Suppressor macrophage (primary cell): ENCODE measurements at regions not wholly inside any gene's neighbourhood (a gene's known extent, or its start where the extent isn't known, plus 50 kb on each side); places are given as distances from the start of the nearest gene placed in this dataset.

Experiments
- DNase-seq, 4 experiments: peaks; one replicate each; pipeline ENCODE4 v3.0.0-alpha.2; 2020 to 2022

DNA sequence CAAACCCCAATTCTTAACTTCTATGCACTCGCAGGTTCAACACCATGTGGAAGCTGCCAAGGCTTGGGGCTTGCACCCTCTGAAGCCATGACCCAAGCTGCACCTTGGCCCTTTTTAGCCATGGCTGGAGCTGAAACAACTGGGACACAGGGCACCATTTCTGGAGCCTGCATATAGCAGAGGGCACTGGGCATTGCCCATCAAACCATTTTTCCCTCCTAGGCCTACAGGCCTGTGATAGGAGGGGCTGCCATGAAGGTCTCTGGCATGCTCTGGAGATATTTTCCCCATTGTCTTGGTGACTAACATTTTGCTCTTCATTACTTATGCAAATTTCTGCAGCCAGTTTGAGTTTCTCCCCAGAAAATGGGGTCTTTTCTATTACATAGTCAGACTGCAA, 484.7 kb downstream of the EPHA7 start:
- DNase-seq = no peak

DNA sequence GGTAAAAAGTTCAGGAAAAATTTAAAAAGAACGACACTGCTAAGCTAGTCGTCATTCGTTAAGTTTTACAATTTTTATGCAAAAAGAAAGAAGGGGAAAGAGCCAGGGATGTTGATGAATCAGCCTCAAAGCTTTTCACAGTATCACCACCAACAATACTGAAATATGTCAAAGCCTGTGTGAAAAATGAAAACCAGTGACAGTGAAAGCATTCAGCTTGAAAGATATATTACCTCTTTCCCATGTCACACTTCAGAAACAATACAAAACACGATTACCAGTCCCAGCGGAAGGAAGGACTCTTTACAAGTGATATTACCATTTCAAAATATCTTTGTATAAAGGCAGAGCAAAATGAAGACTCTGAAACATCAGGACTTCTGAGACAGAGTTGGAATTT, 489.2 kb downstream of the EPHA7 start:
- no peak for DNase-seq

DNA sequence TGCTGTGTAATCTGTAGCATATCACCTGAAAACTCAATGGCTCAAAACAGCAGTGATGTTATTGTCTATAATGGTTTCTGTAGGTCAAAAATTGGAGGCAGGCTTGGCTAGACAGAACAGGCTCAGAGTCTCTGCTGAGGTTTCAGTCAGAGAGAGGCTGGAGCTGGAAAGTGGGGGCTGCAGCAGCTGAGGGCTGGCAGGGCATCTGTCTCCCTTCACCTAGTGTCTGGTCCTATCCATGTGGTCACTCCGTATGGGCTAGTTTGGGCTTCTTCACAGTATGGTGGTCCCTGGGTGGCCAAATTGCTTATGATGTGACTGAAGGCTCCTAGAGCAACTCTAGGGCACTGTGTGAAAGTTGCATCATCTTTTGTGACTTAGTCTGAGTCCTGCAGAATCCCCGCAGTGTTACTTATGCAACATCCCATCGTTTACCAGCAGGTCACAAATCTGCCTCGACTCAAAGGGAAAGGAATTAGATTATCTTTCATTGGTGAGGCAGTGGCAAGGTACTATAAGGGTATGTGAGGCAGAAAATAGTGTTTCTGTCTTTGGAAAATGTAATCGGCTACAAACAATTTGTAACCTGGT, 497.0 kb downstream of the EPHA7 start:
- DNase-seq = no peak

GRCh38 chr6:92915466-92915865, 503.9 kb downstream of the EPHA7 start:
- no peak for DNase-seq

DNA sequence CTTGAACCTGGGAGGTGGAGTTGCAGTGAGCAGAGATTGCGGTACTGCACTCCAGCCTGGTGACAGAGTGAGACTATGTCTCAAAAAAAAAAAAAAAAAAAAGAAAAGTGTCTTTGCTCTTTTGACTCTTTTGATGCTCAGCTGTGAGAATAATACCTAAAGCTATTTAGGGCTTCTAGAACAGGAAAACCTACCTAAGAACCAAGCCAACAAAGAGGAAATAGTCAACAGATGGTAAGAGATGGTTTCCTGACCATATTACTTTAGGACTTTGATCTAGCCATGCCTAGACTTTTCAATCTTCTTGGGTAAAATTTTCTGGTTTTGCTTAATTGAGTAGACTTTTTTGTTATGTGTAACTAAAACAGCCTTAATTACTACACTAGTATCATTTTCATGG, 508.1 kb downstream of the EPHA7 start:
- DNase-seq = no peak

DNA sequence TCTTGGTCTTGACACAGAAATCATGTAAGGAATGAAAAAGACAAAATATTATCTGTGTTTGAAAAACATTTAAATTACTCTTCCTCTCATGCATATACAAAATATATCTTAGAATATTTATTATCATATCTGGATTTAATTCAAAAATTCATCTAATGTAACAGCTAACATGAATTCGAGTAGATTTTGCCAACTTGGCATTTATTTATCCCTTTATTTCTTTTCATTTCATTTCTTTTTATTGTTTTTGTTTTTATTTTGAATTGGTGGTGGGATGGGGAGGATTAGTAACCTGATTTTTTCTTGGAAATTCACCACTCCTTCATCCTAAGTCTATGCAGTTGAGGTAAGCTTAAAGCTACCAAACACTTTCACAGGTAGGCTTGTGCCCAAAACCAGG, 508.7 kb downstream of the EPHA7 start:
- DNase-seq = no peak

DNA sequence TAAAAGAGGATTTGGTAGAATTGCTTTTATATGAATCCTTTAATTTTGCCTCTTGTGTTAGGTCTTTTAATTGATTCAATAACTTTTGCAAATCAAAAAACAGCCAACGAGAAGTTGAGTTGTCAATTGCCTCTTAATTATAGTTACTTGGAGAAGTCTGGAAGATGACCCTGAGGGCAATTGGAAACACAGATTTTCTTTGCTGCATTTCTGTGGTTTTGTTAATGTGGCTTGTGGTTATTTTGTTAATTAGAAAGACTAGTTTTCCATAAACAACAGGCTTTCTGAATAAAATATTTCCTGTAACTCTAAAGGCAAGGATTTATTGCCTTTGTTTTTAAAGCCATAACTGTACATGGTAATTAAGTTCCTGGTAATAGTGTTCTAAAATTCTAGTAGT, 513.0 kb downstream of the EPHA7 start:
- no peak for DNase-seq

DNA sequence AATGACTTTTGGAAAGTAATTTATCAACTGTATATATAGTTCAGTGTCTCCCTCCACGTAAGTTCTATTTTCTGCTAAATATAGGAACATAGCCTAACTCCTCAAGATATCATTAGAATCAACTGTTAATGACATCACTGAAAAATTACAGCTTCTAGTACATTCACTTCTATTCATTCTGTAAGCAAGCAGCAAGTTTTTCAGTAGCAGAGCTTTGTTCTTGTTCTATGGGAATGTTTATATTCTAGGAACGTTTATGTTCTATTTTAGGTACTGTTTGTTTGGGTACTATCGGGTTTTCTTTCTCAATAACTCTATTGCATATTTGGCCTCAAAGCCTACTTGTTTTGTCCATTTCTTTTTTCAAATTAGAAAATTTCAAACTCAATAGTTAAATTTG, 525.6 kb downstream of the EPHA7 start:
- DNase-seq = no peak

DNA sequence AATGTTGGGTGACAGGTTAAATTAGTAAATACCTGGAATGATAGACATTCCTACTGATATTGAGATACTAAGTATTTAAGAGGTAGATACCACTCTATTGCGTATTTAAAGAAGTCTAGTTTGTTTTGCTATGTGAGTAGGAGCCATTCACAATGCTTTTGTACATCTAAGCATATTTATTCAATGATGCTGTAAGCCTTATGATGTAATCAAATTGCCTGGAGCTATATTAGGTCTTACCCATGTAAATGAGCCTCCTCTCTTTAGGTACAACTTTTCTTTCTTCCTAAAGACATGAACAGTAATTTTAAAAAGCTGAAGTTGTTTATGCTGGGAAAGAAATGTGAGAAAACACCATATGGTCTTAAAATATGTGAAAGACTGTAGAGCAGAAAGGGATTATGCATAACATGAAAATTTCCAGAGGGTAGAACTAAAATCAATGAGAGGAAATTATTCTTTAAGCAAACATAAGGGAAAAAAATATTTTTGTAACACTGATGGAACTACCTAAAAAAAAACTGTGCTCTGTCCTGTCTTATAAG, 526.7 kb downstream of the EPHA7 start:
- no peak for DNase-seq

GRCh38 chr6:92888316-92888715, 531.0 kb downstream of the EPHA7 start:
- no peak for DNase-seq

DNA sequence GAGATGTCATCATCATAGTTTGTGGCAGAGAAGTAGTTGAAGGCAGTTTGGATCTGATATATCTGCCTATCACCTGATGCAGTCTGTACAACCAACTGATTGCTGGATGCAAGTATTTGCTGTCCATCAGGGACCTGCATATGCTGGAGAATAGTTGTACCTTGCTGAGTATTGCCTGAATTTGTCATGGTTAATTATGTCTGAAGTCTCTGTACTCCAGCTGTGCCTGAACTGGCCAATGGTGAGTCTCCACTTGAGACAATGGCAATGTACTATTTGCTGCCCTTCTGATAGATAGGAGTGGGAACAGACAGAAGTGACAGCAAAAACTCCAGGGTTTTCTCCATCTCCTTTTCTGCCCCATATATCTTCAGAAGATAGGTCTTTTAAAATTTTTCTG, 531.5 kb downstream of the EPHA7 start:
- no peak for DNase-seq

- no peak for DNase-seq
Observed at GRCh38 chr6:92879526-92879925, 539.8 kb downstream of the EPHA7 start.

GRCh38 chr6:92864966-92865555, 554.3 kb downstream of the EPHA7 start:
- DNase-seq = no peak

GRCh38 chr6:92849636-92850035, 569.7 kb downstream of the EPHA7 start:
- no peak for DNase-seq

DNA sequence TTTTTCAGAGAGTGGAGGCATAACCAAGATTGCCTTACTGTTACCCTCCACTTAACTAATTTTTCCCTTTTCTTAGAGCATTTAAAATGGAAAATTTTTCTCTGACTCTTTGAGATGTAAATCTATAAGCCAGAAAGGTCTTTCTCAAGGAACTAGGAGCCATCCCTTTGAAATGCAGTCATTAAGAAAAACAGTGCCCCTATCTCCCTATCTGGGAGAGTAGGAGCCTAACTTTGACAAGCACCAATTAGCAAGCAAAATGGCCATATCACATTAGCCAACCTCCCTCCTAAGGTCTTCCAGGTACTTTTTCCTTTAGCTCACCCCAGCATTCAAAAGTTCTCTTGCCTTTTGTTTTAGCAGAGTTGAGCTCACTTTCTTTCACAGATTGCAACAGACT, 570.5 kb downstream of the EPHA7 start:
- DNase-seq = no peak

DNA sequence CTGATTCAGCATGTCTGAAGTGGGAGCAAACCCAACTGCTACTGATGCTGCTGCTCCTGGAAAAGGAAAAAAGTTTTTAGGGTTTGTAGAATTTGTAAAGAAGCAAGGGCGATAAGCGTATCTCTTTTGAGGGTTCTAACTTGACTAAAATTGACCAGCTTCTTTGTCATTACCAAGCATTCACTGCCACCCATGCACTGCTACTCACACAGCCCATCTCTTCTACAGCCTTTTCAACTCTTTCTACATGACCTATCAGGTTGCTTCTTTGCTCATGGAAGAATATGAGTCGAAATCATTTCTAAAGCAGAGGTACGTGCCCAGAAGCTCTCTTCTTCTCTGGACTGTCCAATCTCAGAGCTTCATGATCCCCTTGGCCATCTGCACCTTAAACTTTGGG, 570.9 kb downstream of the EPHA7 start:
- DNase-seq = no peak

- no peak for DNase-seq
Observed at GRCh38 chr6:92847988-92848387, 571.4 kb downstream of the EPHA7 start.

- DNase-seq = no peak
Observed at GRCh38 chr6:92840246-92840930, 579.0 kb downstream of the EPHA7 start.

- DNase-seq = no peak
Observed at GRCh38 chr6:92828788-92829187, 590.6 kb downstream of the EPHA7 start.

DNA sequence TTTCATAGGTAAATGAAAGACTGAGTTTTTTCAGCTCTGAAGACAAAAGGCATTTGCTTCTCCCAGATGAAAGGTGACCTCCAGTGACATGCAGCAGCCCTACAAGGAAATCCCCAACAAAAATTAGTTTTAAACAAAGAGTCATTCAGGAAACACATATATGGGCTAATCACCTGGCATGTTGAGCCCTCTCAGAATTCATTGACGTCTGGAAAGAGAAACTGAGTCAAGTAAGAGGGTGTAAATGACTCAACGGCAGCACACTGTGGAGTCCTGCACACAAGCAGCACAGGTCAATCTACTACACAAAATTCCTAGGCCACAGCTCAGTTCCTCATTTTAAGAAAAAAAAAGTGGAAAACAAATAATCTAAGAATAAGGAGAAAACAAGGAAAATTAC, 592.3 kb downstream of the EPHA7 start:
- no peak for DNase-seq

DNA sequence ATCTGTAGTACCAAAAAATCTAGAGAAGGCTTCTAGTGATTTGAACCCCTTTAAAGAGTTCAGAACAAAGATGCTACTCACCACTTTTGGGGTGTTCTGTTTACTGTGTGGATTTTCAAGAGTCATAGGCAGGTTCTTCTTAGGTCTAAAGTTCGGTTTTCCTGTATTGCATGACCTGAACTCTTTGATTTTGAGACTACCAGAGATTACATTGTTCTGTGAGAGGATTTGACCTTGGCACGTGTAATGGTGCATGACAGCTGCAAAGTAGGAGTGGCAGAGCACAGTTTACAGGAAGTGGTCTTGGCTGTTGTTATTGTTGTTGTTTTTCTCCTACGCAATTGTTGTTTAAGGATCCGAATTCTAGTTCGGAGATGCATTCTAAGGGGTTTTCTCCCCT, 592.7 kb downstream of the EPHA7 start:
- DNase-seq = no peak

DNA sequence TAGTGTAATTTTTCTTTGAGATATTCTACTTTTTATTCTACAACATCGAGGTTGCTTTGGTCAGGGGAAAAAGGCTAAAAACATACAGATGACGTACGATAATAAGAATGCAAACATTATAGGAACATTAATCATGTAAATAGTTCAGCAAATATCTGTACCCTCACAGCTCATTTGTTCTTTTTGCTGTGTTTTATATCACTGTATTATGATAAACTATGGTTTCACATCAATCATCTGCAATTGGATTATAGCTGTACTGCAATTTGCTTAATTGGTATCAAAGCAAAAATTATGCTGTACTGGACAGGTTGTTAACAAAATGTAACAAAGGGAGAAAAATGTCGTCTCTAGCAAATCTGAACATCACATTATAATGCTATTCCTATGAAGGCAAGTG, 597.1 kb downstream of the EPHA7 start:
- DNase-seq = no peak

DNA sequence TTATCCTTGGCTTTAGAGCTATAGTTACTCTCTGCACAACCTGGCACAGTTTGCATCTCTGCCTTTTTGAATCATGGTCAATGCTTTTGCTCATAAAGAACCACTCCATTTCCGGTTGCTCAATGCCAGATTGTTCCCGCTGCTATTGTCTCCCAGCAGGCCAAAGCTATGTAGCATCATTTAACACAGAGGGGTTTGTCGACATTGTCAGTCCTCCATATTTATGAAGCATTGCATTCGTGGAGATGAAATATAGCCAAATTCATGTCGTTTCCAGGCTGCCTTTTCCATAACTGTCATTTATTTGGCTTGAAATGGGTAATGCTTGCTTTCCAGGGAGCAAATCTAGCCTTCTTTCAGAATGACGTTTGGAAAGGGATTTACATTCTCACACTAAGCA, 598.8 kb downstream of the EPHA7 start:
- DNase-seq = no peak

GRCh38 chr6:92810913-92811312, 608.4 kb downstream of the EPHA7 start:
- DNase-seq = peak; percentile 3 to 40 (median 24)
